ENCODE measurements at regions not wholly inside any gene's neighbourhood (a gene's known extent, or its start where the extent isn't known, plus 50 kb on each side); places are given as distances from the start of the nearest gene placed in this dataset.

GRCh38 chr2:128770143-128771085 is 451.7 kb upstream of the HS6ST1 start:
- in situ Hi-C loops (cut with HindIII; ENCODE audit: extremely low pct_ligation_motif_present, low pct_unique_long_range_greater_than_20kb) (loop anchor here (25.0 kb wide), 1 partner anchor 1067 kb away; no protein-coding TSS in a partner anchor), intact Hi-C loops (cut with micrococcal nuclease; ENCODE audit: unreplicated experiment) (no loop called here)
- ATAC-seq (no peak), FAIRE-seq (no peak), DNase-seq (ENCODE audit: low spot score) (no peak)
- TF ChIP-seq ARHGAP35 (CRISPR knock-in tag; IDR thresholded peaks at IDR 0.05; ENCODE audit: borderline replicate concordance) (no peak), PAWR (CRISPR knock-in tag; IDR thresholded peaks at IDR 0.05; ENCODE audit: borderline replicate concordance) (no peak), BORCS8-MEF2B (CRISPR knock-in tag; IDR thresholded peaks at IDR 0.05) (no peak), ZNF230 (CRISPR knock-in tag; IDR thresholded peaks at IDR 0.05) (no peak), GATAD2A (CRISPR knock-in tag; IDR thresholded peaks at IDR 0.05) (no peak), ZNF441 (CRISPR knock-in tag; IDR thresholded peaks at IDR 0.05; ENCODE audit: borderline replicate concordance) (no peak)
- TF ChIP-seq, protein P1, sequence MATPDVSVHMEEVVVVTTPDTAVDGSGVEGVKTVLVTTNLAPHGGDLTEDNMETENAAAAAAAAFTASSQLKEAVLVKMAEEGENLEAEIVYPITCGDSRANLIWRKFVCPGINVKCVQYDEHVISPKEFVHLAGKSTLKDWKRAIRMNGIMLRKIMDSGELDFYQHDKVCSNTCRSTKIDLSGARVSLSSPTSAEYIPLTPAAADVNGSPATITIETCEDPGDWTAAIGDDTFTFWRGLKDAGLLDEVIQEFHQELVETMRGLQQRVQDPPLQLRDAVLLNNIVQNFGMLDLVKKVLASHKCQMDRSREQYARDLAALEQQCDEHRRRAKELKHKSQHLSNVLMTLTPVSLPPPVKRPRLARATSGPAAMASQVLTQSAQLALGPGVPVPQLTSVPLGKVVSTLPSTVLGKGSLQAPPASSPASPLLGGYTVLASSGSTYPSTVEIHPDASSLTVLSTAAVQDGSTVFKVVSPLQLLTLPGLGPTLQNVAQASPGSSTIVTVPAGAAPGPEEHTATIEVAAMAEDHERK (CRISPR knock-in tag; IDR thresholded peaks at IDR 0.05; ENCODE audit: low read depth) = no peak
- POLR2A ChIA-PET = no interaction called here
- Histone ChIP-seq H3K9me3 (ENCODE audit: low read length) (no peaks in the 10 kb centered on the region), H3K79me2 (ENCODE audit: insufficient read depth, low read length) (no peaks in the 10 kb centered on the region), H3K9ac (ENCODE audit: insufficient read depth, low read depth, low read length) (no peak overlapping the region), H3K36me3 (replicated peaks in 1 of 2; ENCODE audit: control insufficient read depth in 1 of 2, insufficient read depth in 2 of 2, low read length in 2 of 2) (no peaks in the 10 kb centered on the region), H3K4me1 (ENCODE audit: insufficient read depth, low read length) (no peaks in the 10 kb centered on the region), H2AFZ (ENCODE audit: low read length) (no peak overlapping the region), H3K4me2 (ENCODE audit: low read depth, low read length) (no peak overlapping the region), H3K27me3 (ENCODE audit: control insufficient read depth in 1 of 2, insufficient read depth in 2 of 2, low read length in 2 of 2) (peaks cover 0 to 19% of the 10 kb centered on the region in 2 experiments; a peak in 2 of 5 replicates), H3K27ac (ENCODE audit: extremely low read length, insufficient read depth, low read length) (no peak overlapping the region), H4K20me1 (ENCODE audit: insufficient read depth, low read length) (no peaks in the 10 kb centered on the region), H3K4me3 (replicated peaks in 1 of 3; ENCODE audit: insufficient read depth in 1 of 3, low read depth in 2 of 3, low read length in 3 of 3) (no peak overlapping the region)
- 19% methylated on average over 14 of the region's 18 CpGs for WGBS (ENCODE audit: low lambda C conversion rate)
- BruUV-seq (replicated peaks) = no TSS peak
- CTCF ChIA-PET (ENCODE audit: low intra/inter-chr PET ratio, low total read pairs) = no interaction called here
